PC-3 (cell line): ENCODE measurements at regions not wholly inside any gene's neighbourhood (a gene's known extent, or its start where the extent isn't known, plus 50 kb on each side); places are given as distances from the start of the nearest gene placed in this dataset.

Source experiments
- EZH2 ChIP-seq: fragments of 300-600 bp; sonication (generic); IDR thresholded peaks from one replicate; pipeline ENCODE4 v1.6.1; 2017; ENCODE audit warnings: antibody characterized with exemption, mild to moderate bottlenecking, low read length; ENCODE audit not compliant: unreplicated experiment
- EZH2phosphoT487 ChIP-seq: fragments of 300-600 bp; sonication (generic); IDR thresholded peaks from 2 replicates; pipeline ENCODE4 v1.6.1; 2018; ENCODE audit warnings: mild to moderate bottlenecking, antibody characterized with exemption, low read length, borderline replicate concordance
- TF ChIP-seq, protein P1 (sequence below): fragments of 300-600 bp; sonication (generic); conservative IDR thresholded peaks from 2 replicates; pipeline ENCODE4 v1.5.1; 2017; ENCODE audit warnings: antibody characterized with exemption, low read depth, mild to moderate bottlenecking, low read length

DNA sequence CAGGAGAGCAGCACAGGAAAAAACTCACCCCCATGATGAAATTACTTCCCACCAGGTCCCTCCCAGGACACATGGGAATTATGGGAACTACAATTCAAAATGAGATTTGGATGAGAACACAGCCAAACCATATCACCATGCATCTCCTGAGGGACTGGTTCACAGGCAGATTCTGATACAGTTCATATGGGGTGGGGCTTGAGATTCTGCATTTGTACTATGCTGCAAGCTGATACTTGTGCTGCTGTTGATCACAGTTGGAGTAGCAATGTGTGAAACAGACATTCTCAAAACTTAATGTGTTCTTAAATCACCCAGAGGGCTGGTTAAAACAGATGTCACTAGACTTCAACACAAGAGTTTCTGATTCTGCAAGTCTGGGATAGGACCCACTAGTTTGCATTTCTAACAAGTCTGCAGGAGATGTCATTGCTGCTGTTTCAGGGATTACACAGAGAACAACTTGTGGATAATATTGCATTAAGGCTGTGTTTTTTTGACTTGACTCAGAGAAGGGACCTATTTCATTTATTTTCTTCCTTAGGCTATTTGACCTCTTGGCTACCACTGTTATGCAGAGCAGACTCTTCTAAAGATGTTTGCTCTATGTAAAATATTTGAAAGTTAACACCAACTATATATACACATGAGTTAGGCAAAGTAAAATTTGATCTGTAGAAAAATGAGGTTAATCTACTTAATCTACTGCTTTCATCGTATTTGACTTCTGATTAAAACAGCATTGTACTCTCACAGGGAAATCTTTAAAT, 194.2 kb upstream of the CNTN3 start:
- TF ChIP-seq, protein P1, sequence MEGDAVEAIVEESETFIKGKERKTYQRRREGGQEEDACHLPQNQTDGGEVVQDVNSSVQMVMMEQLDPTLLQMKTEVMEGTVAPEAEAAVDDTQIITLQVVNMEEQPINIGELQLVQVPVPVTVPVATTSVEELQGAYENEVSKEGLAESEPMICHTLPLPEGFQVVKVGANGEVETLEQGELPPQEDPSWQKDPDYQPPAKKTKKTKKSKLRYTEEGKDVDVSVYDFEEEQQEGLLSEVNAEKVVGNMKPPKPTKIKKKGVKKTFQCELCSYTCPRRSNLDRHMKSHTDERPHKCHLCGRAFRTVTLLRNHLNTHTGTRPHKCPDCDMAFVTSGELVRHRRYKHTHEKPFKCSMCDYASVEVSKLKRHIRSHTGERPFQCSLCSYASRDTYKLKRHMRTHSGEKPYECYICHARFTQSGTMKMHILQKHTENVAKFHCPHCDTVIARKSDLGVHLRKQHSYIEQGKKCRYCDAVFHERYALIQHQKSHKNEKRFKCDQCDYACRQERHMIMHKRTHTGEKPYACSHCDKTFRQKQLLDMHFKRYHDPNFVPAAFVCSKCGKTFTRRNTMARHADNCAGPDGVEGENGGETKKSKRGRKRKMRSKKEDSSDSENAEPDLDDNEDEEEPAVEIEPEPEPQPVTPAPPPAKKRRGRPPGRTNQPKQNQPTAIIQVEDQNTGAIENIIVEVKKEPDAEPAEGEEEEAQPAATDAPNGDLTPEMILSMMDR: no peak
- TF ChIP-seq EZH2phosphoT487 (no peak), EZH2 (no peak)
